ENCODE measurements at regions not wholly inside any gene's neighbourhood (a gene's known extent, or its start where the extent isn't known, plus 50 kb on each side); places are given as distances from the start of the nearest gene placed in this dataset.

DNA sequence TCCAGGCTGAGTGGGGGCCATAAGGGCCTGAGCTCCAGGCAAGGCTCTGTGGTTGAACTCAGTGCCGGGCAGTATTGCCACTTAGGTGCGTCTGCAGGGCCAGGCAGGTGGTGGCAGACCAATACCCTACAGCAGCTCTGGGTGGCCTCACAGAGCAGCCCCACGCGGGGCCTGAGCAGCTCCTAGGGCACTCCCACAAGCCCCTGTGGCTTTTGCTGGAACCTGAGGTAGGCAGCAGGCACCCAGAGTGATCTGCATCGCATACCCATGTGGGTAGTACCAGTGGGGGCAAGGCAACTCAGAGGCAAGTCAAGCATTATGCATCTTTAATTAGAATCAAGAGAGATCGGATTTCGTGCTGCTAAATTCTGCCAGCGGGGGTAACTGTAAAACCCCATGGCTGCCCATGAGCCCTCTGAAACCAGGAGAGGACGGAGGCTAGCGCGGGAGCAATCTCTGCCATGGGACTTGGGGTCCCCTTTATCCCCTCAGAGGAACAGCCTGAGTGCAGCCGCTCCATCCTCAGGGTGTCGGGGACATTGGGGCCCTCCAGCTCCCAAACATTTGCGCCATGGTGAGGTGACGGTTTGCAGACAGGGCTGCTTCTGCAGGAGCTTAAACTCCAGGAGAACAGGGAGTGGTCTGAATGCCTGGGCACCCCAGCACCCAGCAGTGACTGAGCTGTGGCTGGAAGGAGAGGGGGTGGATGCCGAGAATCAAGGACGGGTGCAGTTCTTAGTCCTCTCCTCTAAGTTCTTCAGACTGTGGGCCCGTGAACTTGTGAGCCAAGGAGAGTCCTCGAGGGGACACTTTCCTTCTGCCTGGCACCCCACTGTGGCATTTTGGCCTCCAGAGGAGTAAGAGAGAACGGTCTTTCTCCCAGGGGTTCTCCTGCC, 62.4 kb upstream of the PCSK6 start:
- DNase-seq (ENCODE audit: low read depth) = no peak

DNA sequence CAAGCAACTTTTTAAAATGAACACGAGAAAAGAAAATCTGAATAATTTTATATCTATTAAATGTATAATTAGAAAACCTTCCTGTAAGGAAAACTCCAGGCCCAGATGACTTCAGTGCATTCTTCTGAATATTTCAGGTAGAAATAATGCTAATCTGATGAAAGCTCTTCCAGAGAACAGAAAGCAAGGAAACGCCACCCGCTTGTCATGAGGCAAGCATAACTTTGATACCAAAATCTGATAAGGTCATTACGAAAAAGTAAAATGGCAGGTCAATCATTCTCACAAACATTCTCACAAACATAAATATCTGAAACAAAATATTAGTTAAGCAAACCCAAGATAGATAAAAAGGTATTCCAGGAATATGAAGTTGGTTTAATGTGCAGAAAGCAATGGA, 60.6 kb upstream of the PCSK6 start:
- DNase-seq (ENCODE audit: low read depth) = no peak

DNA sequence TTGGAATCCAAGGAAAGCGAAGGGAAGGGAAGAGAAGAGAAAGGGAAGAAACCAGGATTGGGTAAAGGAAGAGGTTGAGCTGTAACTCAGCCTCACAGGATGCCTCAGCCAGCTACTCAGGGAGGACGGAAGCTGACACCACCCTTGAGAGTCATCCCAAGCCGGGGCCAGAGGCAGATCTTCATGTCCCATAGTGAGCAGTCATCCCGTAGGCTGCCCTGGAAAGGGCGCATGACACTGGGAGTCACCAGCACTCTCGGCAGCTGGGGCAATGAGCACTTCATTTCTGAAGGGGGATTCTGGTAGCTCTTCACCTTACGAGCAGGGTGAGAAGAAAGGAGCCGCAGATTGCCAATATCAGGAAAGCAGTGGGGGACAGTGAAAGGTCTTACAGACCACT, 60.1 kb upstream of the PCSK6 start:
- DNase-seq (ENCODE audit: low read depth) = peak; percentile 27

DNA sequence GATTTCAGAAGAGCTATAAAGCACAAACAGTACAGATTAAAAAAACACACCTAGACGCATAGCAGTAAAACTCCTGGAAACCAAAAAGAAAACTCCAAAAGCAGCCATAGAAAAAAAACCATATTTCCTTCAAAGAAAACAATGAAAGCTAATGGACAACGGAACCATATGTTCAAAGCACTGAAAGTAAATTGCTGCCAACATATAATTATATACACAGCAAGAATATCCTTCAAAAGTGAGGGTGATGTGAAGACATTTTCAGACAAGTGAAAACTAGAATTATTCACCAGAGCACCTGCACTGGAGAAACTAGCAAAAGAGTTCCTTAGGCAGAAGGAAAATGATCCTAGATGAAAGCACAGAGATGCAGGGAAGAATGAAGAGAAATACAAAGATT, 58.2 kb upstream of the PCSK6 start:
- no peak for DNase-seq (ENCODE audit: low read depth)

DNA sequence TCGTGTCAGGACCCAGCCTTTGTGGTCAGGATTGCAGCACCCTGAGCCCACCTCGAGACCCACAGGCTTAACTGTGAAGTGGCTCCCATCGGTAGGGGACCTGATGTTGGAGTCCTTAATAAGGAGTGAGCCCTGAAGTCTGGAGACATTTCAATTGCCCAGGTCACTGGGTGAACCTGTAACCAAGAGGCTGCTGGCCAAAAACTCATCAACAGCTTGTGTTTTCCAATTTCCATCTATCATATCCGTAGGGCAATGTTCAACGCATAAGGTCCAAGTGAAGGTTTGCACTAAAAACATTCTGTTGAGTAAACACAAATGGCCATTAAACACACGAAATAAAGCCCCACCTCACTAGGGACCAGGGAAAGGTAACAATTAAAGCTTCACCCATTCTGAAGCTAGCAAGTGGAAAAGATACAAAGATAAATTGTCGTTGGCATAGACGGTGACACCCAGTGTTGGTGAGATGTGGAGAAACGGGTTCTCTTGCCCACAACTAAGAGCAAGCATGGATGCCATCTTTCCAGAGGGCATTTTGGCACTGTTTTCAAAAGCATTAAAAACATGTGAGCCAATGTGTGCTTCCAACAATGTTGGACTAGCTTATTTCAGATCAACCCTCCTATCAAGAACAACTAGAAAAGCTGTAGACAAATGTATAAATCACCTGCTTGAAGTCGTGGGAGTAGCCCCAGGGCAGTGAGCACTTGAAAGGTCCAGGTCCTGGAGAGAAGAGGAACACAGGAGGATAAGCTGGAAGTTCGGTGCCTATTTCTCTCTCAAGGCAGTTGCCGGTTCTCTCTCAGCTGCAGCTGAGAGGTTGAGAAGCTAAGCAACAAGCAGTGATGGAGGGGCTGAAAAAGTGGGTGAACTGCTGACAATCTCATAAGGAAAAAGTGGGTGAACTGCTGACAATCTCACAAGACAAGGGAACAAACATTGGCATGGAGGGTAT, 56.3 kb upstream of the PCSK6 start:
- no peak for DNase-seq (ENCODE audit: low read depth)

DNA sequence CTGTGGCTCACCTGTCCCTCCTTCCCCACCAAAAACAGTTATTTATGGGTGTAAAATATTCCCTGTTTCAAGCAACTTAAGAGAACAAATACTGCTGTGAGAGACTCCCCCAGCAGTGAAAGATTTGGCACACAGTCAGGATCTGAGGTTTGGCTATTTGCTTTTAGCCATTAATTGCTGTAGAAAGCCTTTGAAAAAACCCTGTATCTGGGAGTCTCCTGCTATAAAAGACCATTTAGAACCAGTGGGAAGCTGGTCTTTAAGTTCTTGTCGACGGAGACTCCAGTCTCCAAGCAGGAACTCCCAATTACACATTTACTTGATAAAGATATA, 55.1 kb upstream of the PCSK6 start:
- no peak for DNase-seq (ENCODE audit: low read depth)

DNA sequence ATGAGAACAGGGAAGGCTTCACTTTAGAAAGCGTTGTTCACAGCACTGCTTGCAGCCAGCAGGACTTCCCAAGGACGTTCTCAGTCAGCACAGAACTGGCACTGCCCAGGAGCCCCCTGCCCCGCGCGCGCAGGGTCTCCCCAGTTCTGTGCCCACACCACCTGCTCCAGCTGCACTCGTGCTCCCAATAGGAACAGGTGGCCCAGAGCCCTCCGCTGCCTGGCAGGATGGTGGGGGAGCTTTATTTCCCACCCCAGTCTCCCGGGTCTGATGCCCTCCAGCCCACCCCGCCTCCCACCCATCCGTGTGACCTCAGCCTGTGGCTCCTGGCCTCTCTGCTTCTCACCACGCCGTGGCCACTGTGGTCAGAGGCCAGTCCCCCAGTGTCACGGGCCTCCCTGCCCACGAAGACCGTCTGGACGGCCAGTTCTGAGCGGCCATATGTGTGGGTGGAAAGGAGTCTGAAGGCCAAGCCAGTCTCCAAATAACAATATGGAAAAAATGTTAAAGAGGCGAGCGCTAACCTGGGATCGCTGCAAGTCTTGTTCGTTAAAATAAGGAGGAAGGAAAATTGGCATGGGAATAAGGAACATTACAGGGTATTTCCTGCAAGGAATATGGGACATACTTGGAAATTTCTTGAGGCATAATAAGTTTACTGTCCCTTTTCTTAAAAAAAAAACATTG, 54.6 kb upstream of the PCSK6 start:
- no peak for DNase-seq (ENCODE audit: low read depth)

DNA sequence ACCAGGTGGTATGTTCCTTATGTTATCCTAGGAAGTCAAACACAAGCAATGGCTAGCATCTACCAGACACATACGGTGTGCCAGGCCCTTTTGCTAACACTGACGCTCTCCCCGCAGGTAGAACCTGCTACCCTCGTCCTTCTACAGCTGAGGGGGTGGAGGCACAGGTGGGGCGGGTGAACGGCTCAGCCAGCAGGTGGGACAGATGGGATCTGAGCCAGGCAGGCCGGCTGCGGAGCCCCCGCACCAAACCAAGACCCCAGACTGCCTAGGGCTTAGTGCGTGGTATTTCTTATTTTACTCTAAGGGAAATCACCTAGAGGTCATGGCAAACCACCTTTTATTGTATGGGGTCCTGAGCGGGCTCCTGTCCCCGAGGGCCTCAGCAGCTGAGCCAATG, 53.9 kb upstream of the PCSK6 start:
- DNase-seq (ENCODE audit: low read depth) = no peak

DNA sequence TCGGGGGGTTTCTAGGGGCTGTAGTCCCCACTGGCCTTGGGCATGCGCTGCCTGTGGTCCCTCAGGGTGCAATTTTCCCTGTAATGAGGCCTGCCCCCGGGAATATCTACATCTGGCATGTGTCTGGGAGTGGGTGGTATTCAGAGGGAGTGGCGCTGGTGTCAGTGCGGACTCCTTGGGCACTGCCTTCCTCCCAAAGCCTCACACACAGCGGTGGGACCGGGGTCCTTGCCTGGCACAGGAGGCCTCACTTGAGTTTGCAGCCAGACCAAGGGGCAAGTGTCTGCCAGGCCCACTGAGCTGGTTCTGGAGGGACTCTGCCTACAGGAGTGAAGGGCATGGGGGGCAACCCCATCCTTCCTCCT, 53.5 kb upstream of the PCSK6 start:
- DNase-seq (ENCODE audit: low read depth) = no peak

DNA sequence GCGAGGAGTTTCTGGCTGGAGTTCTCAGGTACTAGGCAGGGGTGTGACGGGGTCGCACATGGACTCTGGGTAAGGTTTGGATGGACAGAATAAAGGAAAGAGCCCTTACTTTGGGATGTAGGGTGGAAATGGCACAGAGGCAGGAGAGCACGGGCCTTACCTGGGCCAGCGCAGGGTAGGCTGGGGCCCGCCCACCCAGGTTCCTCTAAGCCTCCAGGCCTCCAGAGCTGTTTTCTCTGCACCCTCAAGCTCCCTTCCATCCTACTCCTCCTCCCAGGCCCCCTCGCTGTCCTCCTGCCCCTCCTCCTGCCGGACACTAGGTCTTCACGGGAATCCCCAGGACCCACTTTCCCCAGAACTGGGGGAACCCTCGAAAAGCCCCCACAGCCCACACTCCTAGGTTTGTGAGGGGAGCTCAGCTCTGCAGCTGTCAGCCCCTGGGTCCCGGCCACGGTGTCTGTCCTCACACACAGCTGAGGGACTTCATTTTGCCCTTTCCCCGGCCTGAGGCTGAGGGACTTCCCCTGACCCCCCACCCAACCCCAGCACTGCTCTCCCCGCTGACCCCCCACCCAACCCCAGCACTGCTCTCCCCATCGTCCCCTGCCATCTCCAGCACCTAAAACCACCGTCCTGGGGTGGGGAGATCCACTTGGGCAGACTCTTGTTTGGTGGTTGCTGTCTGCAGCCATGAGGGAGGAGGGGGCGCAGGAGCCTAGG, 53.0 kb upstream of the PCSK6 start:
- no peak for DNase-seq (ENCODE audit: low read depth)

DNA sequence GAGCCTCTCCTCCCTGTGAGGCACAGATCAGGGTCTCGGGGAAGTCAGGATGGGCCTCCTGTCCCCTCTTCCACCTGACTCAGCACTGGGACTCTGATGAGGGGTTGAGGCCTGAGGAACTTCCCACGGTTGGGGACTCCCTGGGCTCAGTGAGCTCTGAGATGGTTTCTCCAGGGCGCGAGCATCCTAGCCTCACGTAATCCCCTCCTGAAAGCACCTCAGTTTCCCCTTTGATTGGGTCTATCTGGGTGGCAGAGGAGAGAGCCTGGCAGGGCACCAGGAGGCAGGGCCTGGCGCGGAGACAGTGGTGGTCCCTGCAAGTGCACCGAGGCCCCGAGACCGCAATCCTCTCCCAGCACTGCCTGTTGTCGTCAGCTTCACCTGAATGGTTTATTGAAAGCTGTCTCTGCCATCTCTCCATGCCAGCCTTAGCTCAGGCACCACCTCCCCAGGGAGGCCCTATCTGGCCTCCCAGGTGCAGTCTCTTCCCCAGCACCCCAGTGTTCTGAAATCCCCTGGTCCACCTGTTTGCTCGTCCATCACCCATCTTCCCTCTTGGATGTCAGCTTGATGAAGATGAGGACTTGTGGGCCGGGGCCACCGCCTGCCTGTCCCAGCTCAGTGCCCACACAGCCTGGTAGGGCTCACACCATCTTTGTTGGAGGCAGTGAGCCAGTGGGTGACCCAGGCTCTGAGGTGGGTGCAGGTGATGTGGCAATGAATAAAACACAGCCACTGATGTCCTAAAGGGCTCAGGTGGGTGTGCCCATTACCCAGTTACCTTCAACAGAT, 52.2 kb upstream of the PCSK6 start:
- no peak for DNase-seq (ENCODE audit: low read depth)

DNA sequence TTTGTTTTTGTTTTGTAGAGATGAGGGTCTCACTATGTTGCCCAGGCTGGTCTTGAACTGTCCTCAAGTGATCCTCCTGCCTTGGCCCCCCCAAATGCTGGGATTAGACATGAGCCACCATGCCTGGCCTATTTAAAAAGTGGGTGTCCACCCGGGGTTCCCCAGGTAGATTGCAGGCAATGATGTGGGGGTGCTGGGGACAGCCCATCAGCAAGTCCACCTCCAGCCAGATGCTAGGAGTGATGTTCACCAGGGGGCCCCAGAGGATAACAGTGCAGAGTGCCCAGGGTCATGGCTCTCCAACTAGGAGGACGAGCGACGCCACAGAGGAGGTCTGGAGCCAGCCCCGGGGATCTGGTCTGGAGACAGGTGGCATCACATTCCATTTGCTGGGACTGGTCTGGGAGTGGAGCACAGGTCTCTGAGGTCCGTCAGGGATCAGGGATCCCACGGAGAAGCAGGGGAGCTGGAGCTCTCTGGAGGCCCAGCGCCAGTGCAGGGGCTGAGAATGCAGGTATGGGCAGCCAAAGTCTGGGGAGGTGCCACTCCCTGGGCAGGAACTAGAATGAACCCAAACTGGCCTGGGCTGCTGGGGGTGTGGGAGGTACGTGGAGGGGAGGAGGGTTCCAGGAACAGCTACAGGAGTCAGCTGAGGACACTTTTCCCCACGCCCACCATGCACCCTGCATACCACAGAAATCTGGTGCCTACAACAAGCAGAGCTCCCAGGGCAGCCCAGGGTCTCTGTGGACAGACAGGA, 51.2 kb upstream of the PCSK6 start:
- peak; percentile 23 for DNase-seq (ENCODE audit: low read depth)

DNA sequence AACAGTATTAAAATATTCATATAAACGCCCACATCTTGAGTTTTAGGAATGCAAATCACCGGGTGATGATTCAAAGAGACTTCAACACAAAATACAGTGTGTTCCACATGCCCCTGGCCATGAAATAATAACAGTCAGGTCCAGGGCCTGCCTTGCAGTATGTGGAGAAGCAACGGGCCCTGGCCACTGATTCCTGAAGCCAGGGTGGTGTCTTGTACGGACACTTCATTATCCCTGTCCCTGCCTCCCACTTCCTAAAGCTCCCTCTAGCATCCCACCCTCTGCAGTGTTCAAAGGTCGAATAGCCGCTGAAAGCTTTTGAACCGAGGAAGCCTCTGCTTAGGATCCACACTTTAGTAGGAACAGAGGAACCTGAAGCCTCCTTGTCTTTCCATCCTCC, 50.4 kb upstream of the PCSK6 start:
- no peak for DNase-seq (ENCODE audit: low read depth)

DNA sequence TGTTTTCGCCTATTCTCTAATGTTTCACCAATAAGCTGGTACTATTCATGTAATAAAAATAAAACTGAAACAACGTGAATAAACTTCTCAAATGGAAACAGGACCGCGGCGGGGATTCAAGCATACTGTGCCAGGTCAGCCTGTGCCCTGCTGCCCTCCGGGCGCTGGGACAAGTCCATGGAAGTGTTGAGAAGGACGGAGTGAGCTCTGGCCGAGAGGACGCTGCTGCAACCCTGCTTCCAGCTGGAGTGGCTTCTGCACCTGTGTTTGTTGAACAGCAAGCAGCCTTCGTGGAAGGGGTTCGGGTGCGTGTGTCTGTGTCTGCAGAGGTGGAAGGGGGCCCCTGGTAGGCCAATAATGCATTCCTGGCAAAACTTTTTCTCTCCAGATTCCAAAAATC, 50.0 kb upstream of the PCSK6 start:
- no peak for DNase-seq (ENCODE audit: low read depth)

Data from HT1080 (cell line).